ENCODE measurements at regions not wholly inside any gene's neighbourhood (a gene's known extent, or its start where the extent isn't known, plus 50 kb on each side); places are given as distances from the start of the nearest gene placed in this dataset.

DNA sequence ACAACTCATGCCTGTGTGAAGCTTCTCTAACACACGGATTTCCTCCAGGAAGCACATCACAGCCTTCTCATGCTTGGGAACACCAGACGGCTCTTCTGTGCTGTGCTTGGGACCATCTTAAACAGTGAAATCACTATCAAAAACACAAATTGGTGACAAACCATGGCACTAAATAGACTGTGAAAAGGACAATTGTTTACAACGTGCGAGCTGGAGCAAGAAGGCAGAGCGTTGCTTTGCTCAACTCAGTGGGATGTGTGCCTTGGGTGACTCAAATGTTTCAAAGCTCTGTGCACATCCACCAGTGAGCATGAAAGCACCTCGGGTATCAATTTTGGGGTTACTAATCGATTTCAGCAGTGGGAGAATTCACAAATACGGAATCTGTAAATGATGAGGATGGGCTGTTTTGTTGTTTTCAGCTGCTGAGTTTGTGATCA, 182.4 kb upstream of the ARL4C start:
- Histone ChIP-seq H4K5ac (ENCODE audit: insufficient read length, low read depth, low read length) (no peak overlapping the region), H3K56ac (replicated peaks; ENCODE audit: insufficient read length, low read depth, low read length) (no peak overlapping the region), H3K79me2 (ENCODE audit: control insufficient read depth in 1 of 2, insufficient read depth in 2 of 2, low read length in 2 of 2) (no peaks in the 10 kb centered on the region), H3K9me3 (ENCODE audit: insufficient read depth in 2 of 2, low read depth in 1 of 2, low read length in 1 of 2) (peaks cover 12 to 14% of the 10 kb centered on the region in 2 experiments), H2BK5ac (ENCODE audit: low read depth, low read length) (no peak overlapping the region), H2AK5ac (ENCODE audit: low read depth, low read length) (peak overlapping the region; percentile 97; the same call in 1 of the 2 replicates), H4K8ac (ENCODE audit: extremely low read depth, insufficient read depth, low read length) (no peak overlapping the region), H3K23me2 (ENCODE audit: low read depth, low read length) (peaks cover 5% of the 10 kb centered on the region; the same call in 1 of the 2 replicates), H4K20me1 (replicated peaks in 1 of 2; ENCODE audit: control insufficient read depth in 1 of 2, insufficient read depth in 2 of 2, low read length in 2 of 2) (peaks cover 0 to 4% of the 10 kb centered on the region in 2 experiments), H2BK20ac (ENCODE audit: low read length) (peak overlapping the region; percentile 11; the same call in 1 of the 2 replicates), H3K4me2 (ENCODE audit: insufficient read depth in 1 of 2, low read depth in 2 of 2, low read length in 2 of 2) (no peak overlapping the region), H2BK12ac (ENCODE audit: low read depth, low read length) (no peak overlapping the region; the same call in 1 of the 2 replicates), H4K91ac (replicated peaks; ENCODE audit: insufficient read length, low read length) (peak overlapping the region; percentile 18), H3K36me3 (ENCODE audit: control insufficient read depth in 2 of 4, insufficient read depth in 4 of 4, low read length in 3 of 4) (peaks cover 0 to 6% (median 0%) of the 10 kb centered on the region in 4 experiments; a peak in 2 of 8 replicates), H3K4ac (replicated peaks; ENCODE audit: insufficient read length, low read depth, low read length) (no peak overlapping the region), H3K14ac (ENCODE audit: insufficient read length) (no peak overlapping the region), H3K27me3 (replicated peaks in 1 of 4; ENCODE audit: control insufficient read depth in 3 of 4, extremely low read depth in 1 of 4, insufficient read depth in 3 of 4, low read length in 3 of 4) (no peaks in the 10 kb centered on the region), H3K4me3 (ENCODE audit: extremely low read depth in 1 of 4, insufficient read depth in 2 of 4, low read depth in 3 of 4, low read length in 4 of 4) (no peak overlapping the region), H3K9ac (replicated peaks in 1 of 4; ENCODE audit: extremely low read depth in 1 of 4, low read depth in 3 of 4, low read length in 3 of 4) (no peak overlapping the region), H2BK120ac (replicated peaks; ENCODE audit: low read depth, low read length) (peak overlapping the region; percentile 25), H3K4me1 (replicated peaks in 1 of 4; ENCODE audit: control insufficient read depth in 3 of 4, insufficient read depth in 4 of 4, low read length in 3 of 4) (peaks cover 4 to 25% (median 24%) of the 10 kb centered on the region in 4 experiments; a peak in 6 of 7 replicates), H3K23ac (ENCODE audit: insufficient read length) (no peak overlapping the region), H3K18ac (ENCODE audit: extremely low read depth, low read length) (no peak overlapping the region), H2BK15ac (ENCODE audit: low read length) (no peak overlapping the region), H3K27ac (ENCODE audit: low read depth, low read length) (no peak overlapping the region), H2AFZ (ENCODE audit: low read length) (no peak overlapping the region), H3K79me1 (ENCODE audit: low read depth, low read length) (no peaks in the 10 kb centered on the region)
- CTCF ChIA-PET (ENCODE audit: partially characterized antibody), result interaction anchor here (0.9 to 2.6 kb wide), 5 partner anchors 10 to 66 kb away, joined by 3 to 8 read pairs (median 4); no protein-coding TSS in a partner anchor
- DNase-seq (ENCODE audit: low read depth in 1 of 2, low spot score in 2 of 2) (no peak), FAIRE-seq (no peak)
- POLR2A ChIA-PET (ENCODE audit: partially characterized antibody), result no interaction called here
- 88% methylated on average over 8 of the region's 8 CpGs; no CpG with 5 or more reads in 1 of the 2 experiments for WGBS, 2 experiments (ENCODE audit: extremely low coverage in 1 of 2, insufficient coverage in 1 of 2, insufficient read length in 1 of 2, insufficient replicate concordance in 2 of 2, low coverage in 1 of 2, low lambda C conversion rate in 2 of 2, missing lambda C conversion rate in 1 of 2)
- no peak for TF ChIP-seq E2F6 (IDR thresholded peaks at IDR 0.05)
- no peak for TF ChIP-seq HDAC6 (IDR thresholded peaks at IDR 0.05; ENCODE audit: low read depth, low read length)
- TF ChIP-seq, protein P1, sequence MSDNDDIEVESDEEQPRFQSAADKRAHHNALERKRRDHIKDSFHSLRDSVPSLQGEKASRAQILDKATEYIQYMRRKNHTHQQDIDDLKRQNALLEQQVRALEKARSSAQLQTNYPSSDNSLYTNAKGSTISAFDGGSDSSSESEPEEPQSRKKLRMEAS (IDR thresholded peaks at IDR 0.05), result no peak
- TF ChIP-seq KDM1A (IDR thresholded peaks at IDR 0.05; ENCODE audit: borderline replicate concordance, low read length), result no peak
- TF ChIP-seq CHD2 (IDR thresholded peaks at IDR 0.05; ENCODE audit: low read length), result no peak
- no peak for TF ChIP-seq RNF2 (IDR thresholded peaks at IDR 0.05; ENCODE audit: borderline replicate concordance, low read depth, low read length, missing control alignments, poor library complexity, severe bottlenecking)
- no peak for TF ChIP-seq CTBP2 (IDR thresholded peaks at IDR 0.05; ENCODE audit: borderline replicate concordance, insufficient read depth, insufficient read length, low read length)
- no peak for TF ChIP-seq TCF12 (IDR thresholded peaks at IDR 0.05; ENCODE audit: low read depth, low read length)
- TF ChIP-seq JUND (IDR thresholded peaks at IDR 0.05; ENCODE audit: low read length), result no peak
- no peak for TF ChIP-seq EP300 (IDR thresholded peaks at IDR 0.05; ENCODE audit: borderline replicate concordance in 1 of 2, low read depth in 2 of 2, low read length in 2 of 2)
- no peak for TF ChIP-seq SP4 (IDR thresholded peaks at IDR 0.05; ENCODE audit: low read length)
- TF ChIP-seq CHD1 (IDR thresholded peaks at IDR 0.05; ENCODE audit: low read depth, low read length), result no peak
- no peak for TF ChIP-seq SUZ12 (IDR thresholded peaks at IDR 0.05; ENCODE audit: low read length)
